ENCODE measurements at regions not wholly inside any gene's neighbourhood (a gene's known extent, or its start where the extent isn't known, plus 50 kb on each side); places are given as distances from the start of the nearest gene placed in this dataset.

- H2AK9ac ChIP-seq (replicated peaks; ENCODE audit: low read depth, low read length, poor library complexity): no peak overlapping the region
- BruUV-seq (replicated peaks): no TSS peak
- DNase-seq: no peak
- H2BK5ac ChIP-seq (ENCODE audit: low read depth, low read length, poor library complexity, severe bottlenecking): no peak overlapping the region
- ATAC-seq (ENCODE audit: low read depth): no peak
- no peak overlapping the region for H2BK15ac ChIP-seq (ENCODE audit: low read depth, low read length)
- H3K79me1 ChIP-seq (ENCODE audit: low read depth in 1 of 2, low read length in 2 of 2): no peaks in the 10 kb centered on the region
- no peak overlapping the region for H2BK20ac ChIP-seq (ENCODE audit: low read depth, low read length)
- H2BK120ac ChIP-seq (ENCODE audit: low read depth, low read length): no peak overlapping the region
- H4K5ac ChIP-seq (ENCODE audit: low read depth, low read length): no peak overlapping the region
- H4K8ac ChIP-seq (ENCODE audit: low read depth in 2 of 2, low read length in 2 of 2): no peak overlapping the region
- ChIA-PET CTCF (interaction anchor here (0.5 to 0.6 kb wide), 2 partner anchors 118 to 1027 kb away, joined by 3 read pairs; no protein-coding TSS in a partner anchor), POLR2A (ENCODE audit: unreplicated experiment) (no interaction called here)
- H3K56ac ChIP-seq (ENCODE audit: extremely low read depth, insufficient read depth, low read length): no peak overlapping the region
- H3K27ac ChIP-seq (ENCODE audit: insufficient read depth, low read length): no peak overlapping the region
- dilution Hi-C loops (cut with HindIII; ENCODE audit: low sequenced_read_pairs, unreplicated experiment) (no loop called here), in situ Hi-C loops (cut with MboI; ENCODE audit: low sequenced_read_pairs) (no loop called here), intact Hi-C loops (cut with micrococcal nuclease) (no loop called here)
- no peak overlapping the region for H3K4me2 ChIP-seq (ENCODE audit: low read depth, low read length)
- no peaks in the 10 kb centered on the region for H3K4me1 ChIP-seq (ENCODE audit: control insufficient read depth, insufficient read depth, low read length)
- no peak overlapping the region for H4K91ac ChIP-seq (ENCODE audit: insufficient read depth, low read depth, low read length)
- no peaks in the 10 kb centered on the region for H4K20me1 ChIP-seq (ENCODE audit: insufficient read depth, low read length)
- no peaks in the 10 kb centered on the region for H3K27me3 ChIP-seq (ENCODE audit: control insufficient read depth, insufficient read depth, low read length)
- H3K9me1 ChIP-seq (ENCODE audit: insufficient read depth, low read length): no peaks in the 10 kb centered on the region
- no peak overlapping the region for H3K4me3 ChIP-seq (ENCODE audit: insufficient read depth, low read depth, low read length)
- H3K9ac ChIP-seq (ENCODE audit: low read depth, low read length): no peak overlapping the region
- H3K9me3 ChIP-seq (ENCODE audit: control insufficient read depth, insufficient read depth, low read length): peaks cover 4% of the 10 kb centered on the region
- no peak overlapping the region for H3K23ac ChIP-seq (ENCODE audit: low read depth, low read length)
- H2AFZ ChIP-seq (replicated peaks; ENCODE audit: low read length, poor library complexity): no peak overlapping the region
- H3K36me3 ChIP-seq (ENCODE audit: control insufficient read depth, insufficient read depth, low read length): no peaks in the 10 kb centered on the region
- H2AK5ac ChIP-seq (ENCODE audit: low read depth, low read length): no peak overlapping the region
- no CpG with 5 or more reads among the region's 1 CpG for WGBS, 2 experiments (ENCODE audit: extremely low coverage in 2 of 2, insufficient read length in 1 of 2)
- no peak overlapping the region for H3K4ac ChIP-seq (ENCODE audit: low read depth, low read length)
- no peak overlapping the region for H3K14ac ChIP-seq (replicated peaks; ENCODE audit: low read depth, low read length)
- no peak overlapping the region for H3K18ac ChIP-seq (ENCODE audit: low read depth, low read length)
- TF ChIP-seq SMC3 (IDR thresholded peaks at IDR 0.05; ENCODE audit: low read depth, low read length) (no peak), RFX5 (IDR thresholded peaks at IDR 0.05; ENCODE audit: low read depth, low read length) (no peak), RCOR1 (IDR thresholded peaks at IDR 0.05; ENCODE audit: insufficient replicate concordance, low read length) (no peak), CHD1 (IDR thresholded peaks at IDR 0.05; ENCODE audit: low read depth, low read length) (no peak), POLR2A (IDR thresholded peaks at IDR 0.05; ENCODE audit: low read depth, low read length) (no peak), FOS (IDR thresholded peaks at IDR 0.05; ENCODE audit: low read depth, low read length) (no peak), MAFK (IDR thresholded peaks at IDR 0.05; ENCODE audit: low read depth, low read length) (no peak), MAZ (IDR thresholded peaks at IDR 0.05; ENCODE audit: borderline replicate concordance, low read depth, low read length) (no peak), MXI1 (IDR thresholded peaks at IDR 0.05; ENCODE audit: borderline replicate concordance, low read depth, low read length) (no peak), RAD21 (IDR thresholded peaks at IDR 0.05; ENCODE audit: low read length) (no peak), CEBPB (IDR thresholded peaks at IDR 0.05; ENCODE audit: low read depth, low read length) (no peak), BHLHE40 (IDR thresholded peaks at IDR 0.05; ENCODE audit: low read depth, low read length) (no peak), NFE2L2 (IDR thresholded peaks at IDR 0.05; ENCODE audit: low read depth, low read length) (no peak)
- TF ChIP-seq, protein P1, sequence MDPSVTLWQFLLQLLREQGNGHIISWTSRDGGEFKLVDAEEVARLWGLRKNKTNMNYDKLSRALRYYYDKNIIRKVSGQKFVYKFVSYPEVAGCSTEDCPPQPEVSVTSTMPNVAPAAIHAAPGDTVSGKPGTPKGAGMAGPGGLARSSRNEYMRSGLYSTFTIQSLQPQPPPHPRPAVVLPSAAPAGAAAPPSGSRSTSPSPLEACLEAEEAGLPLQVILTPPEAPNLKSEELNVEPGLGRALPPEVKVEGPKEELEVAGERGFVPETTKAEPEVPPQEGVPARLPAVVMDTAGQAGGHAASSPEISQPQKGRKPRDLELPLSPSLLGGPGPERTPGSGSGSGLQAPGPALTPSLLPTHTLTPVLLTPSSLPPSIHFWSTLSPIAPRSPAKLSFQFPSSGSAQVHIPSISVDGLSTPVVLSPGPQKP (IDR thresholded peaks at IDR 0.05; ENCODE audit: borderline replicate concordance, low read depth, low read length): no peak
- TF ChIP-seq, protein P2, sequence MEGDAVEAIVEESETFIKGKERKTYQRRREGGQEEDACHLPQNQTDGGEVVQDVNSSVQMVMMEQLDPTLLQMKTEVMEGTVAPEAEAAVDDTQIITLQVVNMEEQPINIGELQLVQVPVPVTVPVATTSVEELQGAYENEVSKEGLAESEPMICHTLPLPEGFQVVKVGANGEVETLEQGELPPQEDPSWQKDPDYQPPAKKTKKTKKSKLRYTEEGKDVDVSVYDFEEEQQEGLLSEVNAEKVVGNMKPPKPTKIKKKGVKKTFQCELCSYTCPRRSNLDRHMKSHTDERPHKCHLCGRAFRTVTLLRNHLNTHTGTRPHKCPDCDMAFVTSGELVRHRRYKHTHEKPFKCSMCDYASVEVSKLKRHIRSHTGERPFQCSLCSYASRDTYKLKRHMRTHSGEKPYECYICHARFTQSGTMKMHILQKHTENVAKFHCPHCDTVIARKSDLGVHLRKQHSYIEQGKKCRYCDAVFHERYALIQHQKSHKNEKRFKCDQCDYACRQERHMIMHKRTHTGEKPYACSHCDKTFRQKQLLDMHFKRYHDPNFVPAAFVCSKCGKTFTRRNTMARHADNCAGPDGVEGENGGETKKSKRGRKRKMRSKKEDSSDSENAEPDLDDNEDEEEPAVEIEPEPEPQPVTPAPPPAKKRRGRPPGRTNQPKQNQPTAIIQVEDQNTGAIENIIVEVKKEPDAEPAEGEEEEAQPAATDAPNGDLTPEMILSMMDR (conservative IDR thresholded peaks at IDR 0.05; ENCODE audit: low read depth, low read length): no peak
- TF ChIP-seq, protein P3, sequence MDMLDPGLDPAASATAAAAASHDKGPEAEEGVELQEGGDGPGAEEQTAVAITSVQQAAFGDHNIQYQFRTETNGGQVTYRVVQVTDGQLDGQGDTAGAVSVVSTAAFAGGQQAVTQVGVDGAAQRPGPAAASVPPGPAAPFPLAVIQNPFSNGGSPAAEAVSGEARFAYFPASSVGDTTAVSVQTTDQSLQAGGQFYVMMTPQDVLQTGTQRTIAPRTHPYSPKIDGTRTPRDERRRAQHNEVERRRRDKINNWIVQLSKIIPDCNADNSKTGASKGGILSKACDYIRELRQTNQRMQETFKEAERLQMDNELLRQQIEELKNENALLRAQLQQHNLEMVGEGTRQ (IDR thresholded peaks at IDR 0.05; ENCODE audit: low read depth, low read length): no peak
These were observed 2002.9 kb upstream of the NUDT12 start for GRCh38 chr5:105565531-105565930.

Measured in IMR-90 (cell line).